ENCODE measurements at regions not wholly inside any gene's neighbourhood (a gene's known extent, or its start where the extent isn't known, plus 50 kb on each side); places are given as distances from the start of the nearest gene placed in this dataset.
A peak's percentile ranks its signal among the peaks of the same experiment; 100 is the strongest.
"Not testable (repeated sequence)": the region's sequence is repeated elsewhere in the genome, so short reads cannot be mapped to it uniquely, and the experiment has no call there.

DNA sequence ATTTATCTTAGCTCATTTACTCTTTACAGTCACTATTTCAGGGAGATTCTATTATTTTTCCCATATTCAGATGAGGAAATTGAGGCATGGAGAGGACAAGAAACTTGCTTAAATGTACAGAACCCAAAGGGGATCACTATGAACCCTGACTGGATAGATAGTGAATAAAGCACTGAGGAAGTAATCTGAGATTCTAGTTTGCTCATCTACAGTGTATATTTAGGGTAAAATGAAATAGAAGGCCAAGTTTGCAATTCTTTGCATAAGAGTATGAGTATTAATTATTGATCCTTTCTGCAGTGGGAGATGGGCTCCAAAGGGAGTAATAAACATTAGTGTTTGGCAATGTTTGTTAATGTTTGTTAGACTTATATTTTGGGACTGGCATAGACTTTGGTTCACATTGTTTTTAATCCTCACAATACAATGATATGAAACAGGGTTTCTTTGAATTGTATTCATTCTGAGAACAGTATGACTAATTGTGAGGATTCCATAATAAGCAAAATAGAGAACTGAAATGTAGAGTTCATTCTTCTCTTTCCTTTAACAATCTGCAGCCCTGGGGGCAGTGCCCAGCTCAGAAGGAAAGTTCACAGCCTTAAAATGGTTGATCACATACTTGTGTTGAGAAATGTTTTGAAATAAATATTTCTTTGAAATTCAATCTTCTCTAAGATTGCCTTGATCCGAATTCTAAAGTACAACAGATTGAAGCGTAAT, 131.0 kb upstream of the ZNF804B start:
- ATAC-seq (ENCODE audit: poor library complexity) (no peak), DNase-seq (no peak)
- intact Hi-C loops (cut with DNase I), result no loop called here

- ATAC-seq (ENCODE audit: poor library complexity), result no peak
- DNase-seq, result no peak
- intact Hi-C loops (cut with DNase I), result no loop called here
Measured at GRCh38 chr7:88617185-88617584, 142.3 kb upstream of the ZNF804B start.

GRCh38 chr7:88615336-88615735, 144.2 kb upstream of the ZNF804B start:
- intact Hi-C loops (cut with DNase I), result no loop called here
- DNase-seq, result no peak
- ATAC-seq (ENCODE audit: poor library complexity), result no peak

DNA sequence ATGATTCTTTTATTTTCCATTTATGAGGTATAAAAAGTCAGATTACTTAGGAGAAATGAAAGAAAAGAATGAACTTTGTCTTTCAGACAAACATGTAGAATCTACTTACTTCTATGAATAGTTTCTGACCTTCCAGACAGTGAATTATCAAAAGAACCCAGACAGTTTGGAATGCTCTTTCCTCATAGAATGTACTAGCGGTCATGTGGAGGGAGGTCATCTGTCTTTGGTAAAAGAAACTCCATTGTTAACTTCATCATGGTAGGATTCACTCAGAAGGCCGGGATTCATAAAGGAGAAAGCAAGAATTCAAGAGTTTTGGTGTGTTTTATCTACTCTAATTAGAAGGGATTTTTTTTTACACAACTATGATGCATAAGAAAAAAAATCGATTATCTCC, 144.8 kb upstream of the ZNF804B start:
- ATAC-seq (ENCODE audit: poor library complexity), result no peak
- intact Hi-C loops (cut with DNase I), result no loop called here

GRCh38 chr7:88610942-88611341, 148.6 kb upstream of the ZNF804B start:
- ATAC-seq (ENCODE audit: poor library complexity) (no peak), DNase-seq (no peak)
- intact Hi-C loops (cut with DNase I), result no loop called here

More for the DNA sequence above, 144.8 kb upstream of the ZNF804B start:
- DNase-seq, result no peak

DNA sequence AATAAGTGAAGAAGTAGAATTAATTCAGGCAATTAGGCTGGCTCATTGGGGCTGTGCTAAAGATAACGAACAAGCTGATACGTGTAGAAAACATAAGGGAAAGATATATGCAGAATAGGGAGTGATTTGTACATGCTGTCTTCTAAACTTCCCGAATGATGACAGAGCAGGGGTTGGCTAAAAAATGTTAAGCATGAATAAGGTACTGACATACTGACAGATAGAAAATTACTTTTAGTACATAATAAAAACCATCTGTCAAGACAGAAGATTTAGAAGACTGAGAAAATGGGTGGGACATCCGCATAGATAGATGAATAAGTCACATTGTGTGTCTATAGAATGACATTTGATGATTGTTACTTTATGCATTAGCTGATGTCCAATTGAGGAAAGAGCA, 158.8 kb upstream of the ZNF804B start:
- intact Hi-C loops (cut with DNase I), result no loop called here
- no peak for ATAC-seq (ENCODE audit: poor library complexity)
- no peak for DNase-seq

- DNase-seq (no peak), ATAC-seq (ENCODE audit: poor library complexity) (no peak)
- intact Hi-C loops (cut with DNase I), result no loop called here
Measured at GRCh38 chr7:88599528-88599927, 160.0 kb upstream of the ZNF804B start.

DNA sequence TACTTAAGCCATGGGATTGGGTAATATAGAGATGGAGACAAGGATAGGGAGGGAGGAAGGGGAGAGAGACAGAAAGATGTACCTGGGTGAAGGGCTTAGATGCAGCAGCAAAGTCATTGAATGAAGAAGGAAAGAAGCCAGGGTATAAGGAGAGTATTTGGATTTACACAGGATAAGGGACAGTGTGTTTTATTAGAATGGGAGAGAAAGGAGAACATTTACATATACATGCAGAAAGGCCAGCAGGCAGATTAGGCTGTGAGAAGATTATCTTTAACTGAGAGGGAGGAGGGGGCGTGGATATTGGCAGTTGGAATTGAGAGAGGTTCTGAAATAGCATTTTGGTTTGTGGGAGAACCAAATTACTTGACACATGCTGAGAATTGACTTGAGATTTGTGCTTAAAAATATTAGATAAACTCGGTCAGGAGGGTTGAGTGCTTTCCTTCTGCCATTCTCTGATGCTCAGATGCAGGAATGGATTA, 161.5 kb upstream of the ZNF804B start:
- intact Hi-C loops (cut with DNase I), result no loop called here
- DNase-seq (no peak), ATAC-seq (ENCODE audit: poor library complexity) (no peak)

DNA sequence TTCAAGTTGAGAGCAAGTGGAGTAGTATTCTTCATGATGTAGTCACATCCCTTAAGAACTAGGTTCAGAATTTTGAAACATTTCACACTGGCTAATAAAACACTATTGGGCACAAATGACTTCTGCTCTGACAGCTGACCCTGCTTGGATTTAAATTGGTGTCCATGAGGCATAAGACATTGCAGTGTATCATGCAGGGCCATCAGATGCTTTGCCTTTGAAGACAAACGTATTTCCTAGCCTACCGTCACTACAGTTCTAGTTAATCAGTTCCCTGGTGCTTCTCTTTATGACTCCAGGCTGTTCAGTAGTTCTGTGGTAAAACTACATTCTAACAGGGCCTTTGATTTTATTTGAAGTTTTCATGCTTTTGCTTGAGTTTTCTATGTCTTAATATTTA, 168.5 kb upstream of the ZNF804B start:
- no peak for DNase-seq
- ATAC-seq (ENCODE audit: poor library complexity), result no peak
- intact Hi-C loops (cut with DNase I), result no loop called here

DNA sequence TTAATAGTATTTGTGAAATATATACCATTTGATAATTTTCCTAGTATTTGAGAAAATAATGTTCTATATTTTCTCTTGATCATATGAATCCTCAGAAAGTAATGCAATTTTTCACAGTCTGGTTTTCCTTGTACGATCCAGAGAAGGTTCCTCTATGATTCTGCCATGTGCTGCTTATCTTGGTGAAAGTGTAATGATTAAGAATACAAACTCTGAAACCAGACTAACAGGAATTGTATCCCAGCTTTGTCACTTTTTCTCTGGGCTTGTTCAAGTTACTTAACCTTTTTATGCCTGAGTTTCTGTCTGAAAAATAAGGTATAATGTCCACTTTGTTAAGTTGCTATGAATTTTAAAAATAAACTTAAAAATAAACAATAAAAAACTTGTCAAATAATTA, 169.6 kb upstream of the ZNF804B start:
- DNase-seq (no peak), ATAC-seq (ENCODE audit: poor library complexity) (no peak)
- intact Hi-C loops (cut with DNase I), result no loop called here

- intact Hi-C loops (cut with DNase I), result no loop called here
- DNase-seq (no peak), ATAC-seq (ENCODE audit: poor library complexity) (no peak)
Measured at GRCh38 chr7:88586890-88587289, 172.6 kb upstream of the ZNF804B start.

GRCh38 chr7:88586219-88586618, 173.3 kb upstream of the ZNF804B start:
- ATAC-seq (ENCODE audit: poor library complexity) (no peak), DNase-seq (no peak)
- intact Hi-C loops (cut with DNase I), result no loop called here

- DNase-seq (no peak), ATAC-seq (ENCODE audit: poor library complexity) (no peak)
- intact Hi-C loops (cut with DNase I), result no loop called here
Measured at GRCh38 chr7:88576720-88577119, 182.8 kb upstream of the ZNF804B start.

- intact Hi-C loops (cut with DNase I), result no loop called here
- DNase-seq, result no peak
Measured at GRCh38 chr7:88566162-88566729, 193.3 kb upstream of the ZNF804B start.

DNA sequence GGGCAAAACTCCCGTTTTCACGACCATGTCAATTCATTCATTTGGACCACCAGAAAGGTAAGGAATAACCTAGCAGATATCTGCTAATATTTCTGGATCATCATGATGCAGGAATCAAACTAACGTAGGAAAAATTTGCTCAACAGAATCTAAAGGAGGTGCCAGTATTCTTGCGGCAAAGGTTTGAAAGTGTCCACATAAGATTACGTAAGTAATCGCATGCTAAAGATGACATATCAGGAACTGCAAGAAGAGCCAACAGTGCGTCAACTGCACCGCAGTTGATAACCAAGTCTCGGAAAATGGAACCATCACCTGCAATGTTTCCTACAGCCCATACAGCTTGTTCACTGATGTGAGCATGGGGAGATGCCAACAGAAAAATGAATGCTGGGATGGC, 194.1 kb upstream of the ZNF804B start:
- intact Hi-C loops (cut with DNase I), result no loop called here
- DNase-seq (no peak), ATAC-seq (ENCODE audit: poor library complexity) (no peak)

More at GRCh38 chr7:88566162-88566729, 193.3 kb upstream of the ZNF804B start:
- no peak for ATAC-seq (ENCODE audit: poor library complexity)

DNA sequence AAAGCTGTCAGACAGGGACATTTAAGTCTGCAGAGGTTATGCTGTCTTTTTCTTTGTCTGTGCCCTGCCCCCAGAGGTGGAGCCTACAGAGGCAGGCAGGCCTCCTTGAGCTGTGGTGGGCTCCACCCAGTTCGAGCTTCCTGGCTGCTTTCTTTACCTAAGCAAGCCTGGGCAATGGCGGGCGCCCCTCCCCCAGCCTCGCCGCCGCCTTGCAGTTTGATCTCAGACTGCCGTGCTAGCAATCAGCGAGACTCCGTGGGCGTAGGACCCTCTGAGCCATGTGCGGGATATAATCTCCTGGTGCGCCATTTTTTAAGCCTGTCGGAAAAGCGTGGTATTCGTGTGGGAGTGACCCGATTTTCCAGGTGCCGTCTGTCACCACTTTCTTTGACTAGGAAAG, 203.1 kb upstream of the ZNF804B start:
- ATAC-seq (ENCODE audit: poor library complexity); DNase-seq; intact Hi-C loops (cut with DNase I): not testable (repeated sequence)

DNA sequence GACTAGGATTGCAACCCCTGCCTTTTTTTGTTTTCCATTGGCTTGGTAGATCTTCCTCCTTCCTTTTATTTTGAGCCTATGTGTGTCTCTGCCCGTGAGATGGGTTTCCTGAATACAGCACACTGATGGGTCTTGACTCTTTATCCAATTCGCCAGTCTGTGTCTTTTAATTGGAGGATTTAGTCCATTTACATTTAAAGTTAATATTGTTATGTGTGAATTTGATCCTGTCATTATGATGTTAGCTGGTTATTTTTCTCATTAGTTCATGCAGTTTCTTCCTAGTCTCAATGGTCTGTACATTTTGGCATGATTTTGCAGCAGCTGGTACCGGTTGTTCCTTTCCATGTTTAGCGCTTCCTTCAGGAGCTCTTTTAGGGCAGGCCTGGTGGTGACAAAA, 204.7 kb upstream of the ZNF804B start:
- ATAC-seq (ENCODE audit: poor library complexity); intact Hi-C loops (cut with DNase I); DNase-seq: not testable (repeated sequence)

DNA sequence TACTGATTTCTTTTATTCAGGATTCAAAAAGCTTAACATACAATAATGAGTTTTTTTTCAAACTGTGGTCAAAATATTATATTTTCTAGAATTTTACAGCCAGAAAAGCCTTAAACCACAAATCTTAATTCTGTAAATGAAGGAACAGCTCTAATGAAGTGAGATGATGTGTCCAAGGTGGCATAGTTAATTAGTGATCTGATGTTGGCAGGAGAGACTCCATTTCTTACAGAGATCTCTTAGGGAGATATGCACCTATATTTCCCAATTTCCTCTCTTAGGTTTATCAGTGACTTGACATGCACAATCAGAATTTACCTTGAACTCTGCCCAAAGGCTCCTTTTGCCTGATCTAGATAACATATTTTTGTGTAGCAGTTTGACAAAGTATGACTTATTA, 211.1 kb upstream of the ZNF804B start:
- DNase-seq (no peak), ATAC-seq (ENCODE audit: poor library complexity) (no peak)
- intact Hi-C loops (cut with DNase I), result no loop called here

DNA sequence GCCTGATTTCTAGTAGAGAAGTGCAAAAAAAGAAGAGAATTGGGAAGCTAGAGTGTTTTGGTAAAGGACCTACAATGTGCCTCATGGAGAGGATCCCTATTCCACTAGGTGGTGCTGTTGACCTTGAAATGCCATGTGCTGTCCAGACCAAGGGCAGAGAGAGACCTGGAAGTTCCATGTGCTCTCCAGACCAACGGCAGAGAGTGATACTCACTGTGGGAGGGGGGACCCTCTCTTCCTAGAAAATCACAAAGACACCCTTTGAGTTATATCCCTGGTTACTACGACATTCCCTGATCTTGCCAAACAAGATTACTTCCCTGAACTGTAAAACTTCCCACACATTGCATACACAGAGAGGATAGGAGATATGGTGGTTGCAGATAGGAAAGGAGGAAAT, 212.7 kb upstream of the ZNF804B start:
- no peak for ATAC-seq (ENCODE audit: poor library complexity)
- DNase-seq, result no peak
- intact Hi-C loops (cut with DNase I), result no loop called here

DNA sequence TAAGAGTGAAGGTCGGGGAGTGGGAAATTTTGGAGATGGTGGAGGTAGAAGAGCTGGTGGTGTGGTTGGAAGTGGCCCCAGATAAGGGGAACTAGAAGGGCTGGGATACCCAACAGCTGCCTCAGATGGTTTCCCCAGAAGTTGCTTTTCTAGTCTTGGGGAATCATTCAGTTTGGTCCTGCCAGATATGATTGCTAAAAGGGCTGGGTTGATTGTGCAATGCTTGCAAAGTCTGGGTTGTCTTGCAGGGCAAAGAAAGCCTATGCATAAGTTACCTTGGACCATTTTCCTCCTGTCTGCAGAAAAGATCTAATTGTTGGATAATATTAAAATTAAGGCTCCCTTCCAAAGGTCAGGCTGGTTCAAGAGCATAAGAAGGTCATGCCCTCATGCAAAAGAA, 213.8 kb upstream of the ZNF804B start:
- no peak for DNase-seq
- no peak for ATAC-seq (ENCODE audit: poor library complexity)
- intact Hi-C loops (cut with DNase I), result no loop called here

DNA sequence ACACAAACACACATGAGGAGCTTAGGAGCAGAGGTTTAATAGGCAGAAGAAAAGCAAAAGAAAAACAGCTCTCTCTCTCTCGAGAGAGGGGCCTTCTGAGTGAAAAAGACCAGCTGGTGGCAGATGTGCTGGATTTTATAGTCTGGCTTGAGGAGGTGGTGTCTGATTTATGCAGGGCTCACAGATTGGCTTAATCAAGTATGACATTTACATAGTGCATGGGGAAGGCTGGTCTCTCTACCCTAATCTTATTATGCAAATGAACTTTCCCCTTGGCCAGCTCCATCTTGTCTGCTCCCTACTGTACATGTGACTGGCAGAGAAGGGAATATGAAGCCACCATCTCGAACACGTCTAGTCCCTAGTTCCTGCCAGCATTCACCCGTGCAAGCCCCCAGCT, 219.5 kb upstream of the ZNF804B start:
- intact Hi-C loops (cut with DNase I), result no loop called here
- DNase-seq (no peak), ATAC-seq (ENCODE audit: poor library complexity) (peak; percentile 74)
